Keratinocyte (primary cell): ENCODE measurements at regions not wholly inside any gene's neighbourhood (a gene's known extent, or its start where the extent isn't known, plus 50 kb on each side); places are given as distances from the start of the nearest gene placed in this dataset.

Experiments
- DNase-seq: peaks from one replicate; pipeline ENCODE4 v3.0.0-alpha.2; 2011; ENCODE audit warnings: low read depth, missing footprints, low spot score
- FAIRE-seq: peaks from 2 replicates; lab custom pipeline; 2011; peaks lifted over from hg19 to GRCh38; lab: Jason Lieb, UNC
- H2AFZ ChIP-seq: 2 replicates; pipeline ENCODE4 v1.6.0; 2012; ENCODE audit warnings: low read length, control low read depth, inconsistent platforms; ENCODE audit not compliant: control insufficient read depth
- H3K27ac ChIP-seq: 2 replicates; pipeline ENCODE4 v1.5.1; 2011; ENCODE audit warnings: low read length; ENCODE audit not compliant: control insufficient read depth, insufficient read depth
- H3K27me3 ChIP-seq: 3 replicates; pipeline ENCODE4 v1.6.0; 2011; ENCODE audit warnings: low read length; ENCODE audit not compliant: control insufficient read depth, insufficient read depth; ENCODE audit errors: extremely low read depth
- H3K36me3 ChIP-seq, 2 experiments: 2 replicates in 1 of 2; 3 replicates in 1 of 2; pipeline ENCODE4 v1.5.1; 2011; ENCODE audit warnings: low read length in 2 of 2, mild to moderate bottlenecking in 1 of 2; ENCODE audit not compliant: control insufficient read depth in 2 of 2, insufficient read depth in 2 of 2; ENCODE audit errors: extremely low read depth in 1 of 2
- H3K4me1 ChIP-seq: 3 replicates; pipeline ENCODE4 v1.5.1; 2011; ENCODE audit warnings: low read length; ENCODE audit not compliant: control insufficient read depth, insufficient read depth; ENCODE audit errors: extremely low read depth
- H3K4me2 ChIP-seq: 3 replicates; pipeline ENCODE4 v1.6.0; 2011; ENCODE audit warnings: low read depth, low read length; ENCODE audit not compliant: control insufficient read depth, insufficient read depth; ENCODE audit errors: extremely low read depth
- H3K4me3 ChIP-seq, 3 experiments: fragments of 200-600 bp in 1 of 3; sonication (generic) in 1 of 3; 2 replicates in 2 of 3; 3 replicates in 1 of 3; pipeline ENCODE4 v1.5.1; 2011 to 2016; ENCODE audit warnings: low read length in 3 of 3, mild to moderate bottlenecking in 3 of 3, control low read depth in 2 of 3, inconsistent platforms in 1 of 3, low read depth in 1 of 3, mixed read lengths in 1 of 3, mixed run types in 1 of 3, moderate library complexity in 1 of 3; ENCODE audit not compliant: control insufficient read depth in 2 of 3, insufficient read depth in 2 of 3; ENCODE audit errors: extremely low read depth in 1 of 3
- H3K79me2 ChIP-seq: 2 replicates; pipeline ENCODE4 v1.6.0; 2012; ENCODE audit warnings: low read length; ENCODE audit not compliant: control insufficient read depth, insufficient read depth
- H3K9ac ChIP-seq: 3 replicates; pipeline ENCODE4 v1.6.0; 2011; ENCODE audit warnings: low read length; ENCODE audit not compliant: control insufficient read depth, insufficient read depth; ENCODE audit errors: extremely low read depth
- H3K9me1 ChIP-seq: 3 replicates; pipeline ENCODE4 v1.6.0; 2011; ENCODE audit warnings: low read length; ENCODE audit not compliant: control insufficient read depth, insufficient read depth; ENCODE audit errors: extremely low read depth
- H3K9me3 ChIP-seq: 2 replicates; pipeline ENCODE4 v1.5.1; 2012; ENCODE audit warnings: low read depth, low read length; ENCODE audit not compliant: control insufficient read depth
- H4K20me1 ChIP-seq: 3 replicates; pipeline ENCODE4 v1.6.0; 2011; ENCODE audit warnings: low read length; ENCODE audit not compliant: control insufficient read depth, insufficient read depth; ENCODE audit errors: extremely low read depth
- CTCF ChIP-seq, 3 experiments: IDR thresholded peaks in 1 of 3; conservative IDR thresholded peaks in 1 of 3; optimal IDR thresholded peaks in 1 of 3; 2 replicates in 2 of 3; 3 replicates in 1 of 3; pipeline versions ENCODE3 to v1.5.1; 2011; ENCODE audit warnings: low read length in 3 of 3, mild to moderate bottlenecking in 3 of 3, moderate library complexity in 2 of 3, control low read depth in 1 of 3, inconsistent platforms in 1 of 3; ENCODE audit not compliant: insufficient read depth in 2 of 3; ENCODE audit errors: extremely low read depth in 1 of 3
- EZH2 ChIP-seq: IDR thresholded peaks from one replicate; pipeline ENCODE4 v1.6.1; 2012; ENCODE audit warnings: inconsistent platforms, mild to moderate bottlenecking, low read length, moderate library complexity
- dilution Hi-C: fragments of 300-500 bp; cut with MboI; formaldehyde crosslinking; loops from one replicate; pipeline ENCODE4 v1.7.0; 2020; ENCODE audit warnings: low sequenced_read_pairs; ENCODE audit not compliant: extremely low pct_ligation_motif_present

- no peak for FAIRE-seq
- H3K9me3 ChIP-seq: no peaks in the 10 kb centered on the region
- dilution Hi-C loops: no loop called here
- no peak overlapping the region for H3K4me2 ChIP-seq
- H3K4me1 ChIP-seq: no peaks in the 10 kb centered on the region
- H3K9me1 ChIP-seq: no peaks in the 10 kb centered on the region
- H3K36me3 ChIP-seq: no peaks in the 10 kb centered on the region
- no peaks in the 10 kb centered on the region for H4K20me1 ChIP-seq
- DNase-seq: no peak
- H3K4me3 ChIP-seq: no peak overlapping the region
- no peak overlapping the region for H2AFZ ChIP-seq
- TF ChIP-seq EZH2 (no peak), CTCF (optimal IDR thresholded peaks at IDR 0.05 in 1 of 3, IDR thresholded peaks at IDR 0.05 in 1 of 3, conservative IDR thresholded peaks at IDR 0.05 in 1 of 3; ENCODE audit: extremely low read depth in 1 of 3, insufficient read depth in 2 of 3, low read length in 3 of 3) (no peak)
- no peaks in the 10 kb centered on the region for H3K27me3 ChIP-seq
- H3K9ac ChIP-seq: no peak overlapping the region
- H3K27ac ChIP-seq: no peak overlapping the region
- no peaks in the 10 kb centered on the region for H3K79me2 ChIP-seq
Observed at GRCh38 chr7:109879287-109879828, 1211.6 kb upstream of the LRRN3 start.

- no peak overlapping the region for H3K27ac ChIP-seq
- dilution Hi-C loops: no loop called here
- H3K36me3 ChIP-seq: no peaks in the 10 kb centered on the region
- no peak overlapping the region for H2AFZ ChIP-seq
- H3K4me1 ChIP-seq: no peaks in the 10 kb centered on the region
- no peak for FAIRE-seq
- no peaks in the 10 kb centered on the region for H3K27me3 ChIP-seq
- DNase-seq: no peak
- no peak overlapping the region for H3K4me3 ChIP-seq
- H4K20me1 ChIP-seq: no peaks in the 10 kb centered on the region
- no peaks in the 10 kb centered on the region for H3K9me1 ChIP-seq
- H3K4me2 ChIP-seq: no peak overlapping the region
- no peak for TF ChIP-seq EZH2
- no peak for TF ChIP-seq CTCF (optimal IDR thresholded peaks at IDR 0.05 in 1 of 3, IDR thresholded peaks at IDR 0.05 in 1 of 3, conservative IDR thresholded peaks at IDR 0.05 in 1 of 3; ENCODE audit: extremely low read depth in 1 of 3, insufficient read depth in 2 of 3, low read length in 3 of 3)
- H3K79me2 ChIP-seq: no peaks in the 10 kb centered on the region
- H3K9ac ChIP-seq: no peak overlapping the region
- no peaks in the 10 kb centered on the region for H3K9me3 ChIP-seq
Observed at GRCh38 chr7:109890622-109891021, 1200.3 kb upstream of the LRRN3 start.
